Fibroblast of lung (primary cell): ENCODE measurements at regions not wholly inside any gene's neighbourhood (a gene's known extent, or its start where the extent isn't known, plus 50 kb on each side); places are given as distances from the start of the nearest gene placed in this dataset.

Source experiments
- DNase-seq, 2 donors: peaks; one replicate each; pipeline versions ENCODE4 v3.0.0 to v3.0.0-alpha.2; 2010; ENCODE audit warnings: low read depth in 2 of 2
- H2AFZ ChIP-seq: 2 replicates; pipeline ENCODE4 v1.5.1; 2012; ENCODE audit warnings: low read length, control low read depth, inconsistent platforms
- H3K27ac ChIP-seq: 2 replicates; pipeline ENCODE4 v1.5.1; 2011; ENCODE audit warnings: low read length, control low read depth; ENCODE audit not compliant: insufficient read depth
- H3K27me3 ChIP-seq: 2 replicates; pipeline ENCODE4 v1.5.1; 2011; ENCODE audit warnings: mild to moderate bottlenecking, low read length; ENCODE audit not compliant: control insufficient read depth, insufficient read depth
- H3K36me3 ChIP-seq: 2 replicates; pipeline ENCODE4 v1.5.1; 2011; ENCODE audit warnings: low read length; ENCODE audit not compliant: control insufficient read depth, insufficient read depth
- H3K4me1 ChIP-seq: 2 replicates; pipeline ENCODE4 v1.5.1; 2011; ENCODE audit warnings: low read length; ENCODE audit not compliant: control insufficient read depth, insufficient read depth; ENCODE audit errors: extremely low read depth
- H3K4me2 ChIP-seq: 2 replicates; pipeline ENCODE4 v1.5.1; 2011; ENCODE audit warnings: low read length, control low read depth; ENCODE audit not compliant: insufficient read depth; ENCODE audit errors: extremely low read depth
- H3K4me3 ChIP-seq, 4 experiments: fragments of 200-600 bp in 1 of 4; sonication (generic) in 1 of 4; replicated peaks in 1 of 4; 2 replicates each; pipeline ENCODE4 v1.5.1; 2011 to 2016; ENCODE audit warnings: low read length in 4 of 4, low read depth in 3 of 4, mild to moderate bottlenecking in 3 of 4, control low read depth in 2 of 4, inconsistent platforms in 1 of 4, mixed read lengths in 1 of 4; ENCODE audit not compliant: insufficient read depth in 1 of 4; ENCODE audit errors: control extremely low read depth in 1 of 4
- H3K79me2 ChIP-seq: 2 replicates; pipeline ENCODE4 v1.5.1; 2012; ENCODE audit warnings: mild to moderate bottlenecking, low read length, inconsistent platforms; ENCODE audit not compliant: control insufficient read depth, insufficient read depth
- H3K9ac ChIP-seq: 2 replicates; pipeline ENCODE4 v1.5.1; 2011; ENCODE audit warnings: mild to moderate bottlenecking, low read length, control low read depth; ENCODE audit not compliant: insufficient read depth
- H3K9me3 ChIP-seq: 2 replicates; pipeline ENCODE4 v1.5.1; 2012; ENCODE audit warnings: low read depth, low read length; ENCODE audit not compliant: control insufficient read depth, insufficient read depth
- H4K20me1 ChIP-seq: 2 replicates; pipeline ENCODE4 v1.5.1; 2011; ENCODE audit warnings: low read length; ENCODE audit not compliant: control insufficient read depth, insufficient read depth; ENCODE audit errors: extremely low read depth
- CTCF ChIP-seq, 2 donors: IDR thresholded peaks in 1 of 2; conservative IDR thresholded peaks in 1 of 2; 1 replicate in 1 of 2; 2 replicates in 1 of 2; pipeline ENCODE4 v1.5.1; 2011 to 2012; ENCODE audit warnings: low read length in 2 of 2, control low read depth in 1 of 2, inconsistent platforms in 1 of 2, low read depth in 1 of 2, mild to moderate bottlenecking in 1 of 2
- EZH2 ChIP-seq: IDR thresholded peaks from 2 replicates; pipeline ENCODE4 v1.5.1; 2012; ENCODE audit warnings: low read length, control low read depth, mild to moderate bottlenecking; ENCODE audit errors: missing control alignments

- Histone ChIP-seq H3K36me3 (no peaks in the 10 kb centered on the region), H2AFZ (no peak overlapping the region), H3K4me3 (no peak overlapping the region), H3K4me2 (no peak overlapping the region), H3K9me3 (no peaks in the 10 kb centered on the region), H3K27ac (peak overlapping the region; percentile 11), H3K79me2 (no peaks in the 10 kb centered on the region), H4K20me1 (no peaks in the 10 kb centered on the region), H3K27me3 (no peaks in the 10 kb centered on the region), H3K4me1 (peaks cover 8% of the 10 kb centered on the region), H3K9ac (no peak overlapping the region)
- peak; percentile 89 to 99 for DNase-seq
- TF ChIP-seq CTCF (conservative IDR thresholded peaks at IDR 0.05 in 1 of 2, IDR thresholded peaks at IDR 0.05 in 1 of 2; ENCODE audit: low read depth in 1 of 2, low read length in 2 of 2) (no peak), EZH2 (no peak)
Observed at GRCh38 chr14:58898655-58899316, 261.0 kb downstream of the DACT1 start.

DNA sequence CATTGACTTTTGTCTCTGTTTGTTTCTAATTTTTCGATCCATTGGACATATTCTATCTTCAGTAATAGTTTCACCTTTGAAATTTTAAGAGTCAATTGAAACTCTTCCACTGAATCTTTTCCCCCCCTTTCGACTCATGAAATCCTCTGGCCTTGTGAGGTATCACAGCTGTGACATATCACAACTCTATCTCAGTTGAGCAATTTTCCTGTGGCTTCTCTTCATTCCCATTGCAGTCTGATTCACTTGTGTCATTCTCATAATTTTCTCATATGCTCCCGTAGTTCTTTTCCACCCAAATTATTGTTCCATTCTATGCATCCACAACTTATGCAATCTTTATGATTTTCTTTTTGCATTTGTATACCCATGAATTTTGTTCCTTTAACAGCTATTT, 261.6 kb downstream of the DACT1 start:
- TF ChIP-seq EZH2, result no peak
- no peak for TF ChIP-seq CTCF (conservative IDR thresholded peaks at IDR 0.05 in 1 of 2, IDR thresholded peaks at IDR 0.05 in 1 of 2; ENCODE audit: low read depth in 1 of 2, low read length in 2 of 2)

GRCh38 chr14:58901826-58902225, 264.1 kb downstream of the DACT1 start:
- no peaks in the 10 kb centered on the region for H3K27me3 ChIP-seq
- H3K4me2 ChIP-seq, result no peak overlapping the region
- no peaks in the 10 kb centered on the region for H4K20me1 ChIP-seq
- no peak overlapping the region for H3K4me3 ChIP-seq
- TF ChIP-seq EZH2 (no peak), CTCF (conservative IDR thresholded peaks at IDR 0.05 in 1 of 2, IDR thresholded peaks at IDR 0.05 in 1 of 2; ENCODE audit: low read depth in 1 of 2, low read length in 2 of 2) (no peak)
- no peak overlapping the region for H2AFZ ChIP-seq
- no peaks in the 10 kb centered on the region for H3K79me2 ChIP-seq
- H3K27ac ChIP-seq, result no peak overlapping the region
- H3K9me3 ChIP-seq, result no peaks in the 10 kb centered on the region
- no peak for DNase-seq
- H3K4me1 ChIP-seq, result peaks cover 8% of the 10 kb centered on the region
- H3K9ac ChIP-seq, result no peak overlapping the region
- H3K36me3 ChIP-seq, result no peaks in the 10 kb centered on the region

More for the DNA sequence above, 261.6 kb downstream of the DACT1 start:
- no peaks in the 10 kb centered on the region for H3K9me3 ChIP-seq
- no peaks in the 10 kb centered on the region for H4K20me1 ChIP-seq
- H3K9ac ChIP-seq, result no peak overlapping the region
- H3K4me2 ChIP-seq, result no peak overlapping the region
- H3K79me2 ChIP-seq, result no peaks in the 10 kb centered on the region
- no peak overlapping the region for H2AFZ ChIP-seq
- peaks cover 8% of the 10 kb centered on the region for H3K4me1 ChIP-seq
- DNase-seq, result peak; percentile 83 to 92
- H3K4me3 ChIP-seq, result no peak overlapping the region
- H3K27me3 ChIP-seq, result no peaks in the 10 kb centered on the region
- no peaks in the 10 kb centered on the region for H3K36me3 ChIP-seq
- no peak overlapping the region for H3K27ac ChIP-seq
